T-helper 2 cell (primary cell): ENCODE measurements at regions not wholly inside any gene's neighbourhood (a gene's known extent, or its start where the extent isn't known, plus 50 kb on each side); places are given as distances from the start of the nearest gene placed in this dataset.
"Not testable (repeated sequence)": the region's sequence is repeated elsewhere in the genome, so short reads cannot be mapped to it uniquely, and the experiment has no call there.

Experiments used
- DNase-seq, 5 experiments: peaks; one replicate each; pipeline versions ENCODE4 v3.0.0 to v3.0.0-alpha.2; 2012 to 2022

- no peak for DNase-seq
Measured at GRCh38 chr13:69649063-69649392, 458.6 kb upstream of the ATXN8OS start.

- DNase-seq, result no peak
Measured at GRCh38 chr13:69648340-69649062, 459.1 kb upstream of the ATXN8OS start.

GRCh38 chr13:69644447-69644846 lies 463.2 kb upstream of the ATXN8OS start:
- DNase-seq, result no peak

- no peak for DNase-seq
Measured at GRCh38 chr13:69641773-69642172, 465.9 kb upstream of the ATXN8OS start.

GRCh38 chr13:69633044-69633443 lies 474.6 kb upstream of the ATXN8OS start:
- DNase-seq, result no peak

- no peak for DNase-seq
Measured at GRCh38 chr13:69623973-69624372, 483.7 kb upstream of the ATXN8OS start.

- DNase-seq, result no peak
Measured at GRCh38 chr13:69619651-69620050, 488.0 kb upstream of the ATXN8OS start.

GRCh38 chr13:69618838-69619237 lies 488.8 kb upstream of the ATXN8OS start:
- no peak for DNase-seq

GRCh38 chr13:69618393-69618792 lies 489.2 kb upstream of the ATXN8OS start:
- no peak for DNase-seq

GRCh38 chr13:69617587-69617986 lies 490.0 kb upstream of the ATXN8OS start:
- no peak for DNase-seq

GRCh38 chr13:69616396-69616795 lies 491.2 kb upstream of the ATXN8OS start:
- no peak for DNase-seq

- DNase-seq, result not testable (repeated sequence)
Measured at GRCh38 chr13:69615055-69615454, 492.6 kb upstream of the ATXN8OS start.

GRCh38 chr13:69604698-69605097 lies 502.9 kb upstream of the ATXN8OS start:
- DNase-seq, result no peak

- no peak for DNase-seq
Measured at GRCh38 chr13:69603144-69603853, 504.3 kb upstream of the ATXN8OS start.

GRCh38 chr13:69601661-69602060 lies 506.0 kb upstream of the ATXN8OS start:
- no peak for DNase-seq

- DNase-seq, result no peak
Measured at GRCh38 chr13:69600811-69601210, 506.8 kb upstream of the ATXN8OS start.

- no peak for DNase-seq
Measured at GRCh38 chr13:69597088-69597487, 510.5 kb upstream of the ATXN8OS start.

- DNase-seq, result no peak
Measured at GRCh38 chr13:69595181-69595580, 512.4 kb upstream of the ATXN8OS start.

GRCh38 chr13:69591437-69591836 lies 516.2 kb upstream of the ATXN8OS start:
- no peak for DNase-seq

GRCh38 chr13:69589531-69590235 lies 517.9 kb upstream of the ATXN8OS start:
- DNase-seq, result no peak

- DNase-seq, result no peak
Measured at GRCh38 chr13:69585656-69586055, 522.0 kb upstream of the ATXN8OS start.

GRCh38 chr13:69580255-69580654 lies 527.4 kb upstream of the ATXN8OS start:
- no peak for DNase-seq

GRCh38 chr13:69579351-69579750 lies 528.3 kb upstream of the ATXN8OS start:
- DNase-seq, result no peak
